ENCODE measurements at regions not wholly inside any gene's neighbourhood (a gene's known extent, or its start where the extent isn't known, plus 50 kb on each side); places are given as distances from the start of the nearest gene placed in this dataset.

DNA sequence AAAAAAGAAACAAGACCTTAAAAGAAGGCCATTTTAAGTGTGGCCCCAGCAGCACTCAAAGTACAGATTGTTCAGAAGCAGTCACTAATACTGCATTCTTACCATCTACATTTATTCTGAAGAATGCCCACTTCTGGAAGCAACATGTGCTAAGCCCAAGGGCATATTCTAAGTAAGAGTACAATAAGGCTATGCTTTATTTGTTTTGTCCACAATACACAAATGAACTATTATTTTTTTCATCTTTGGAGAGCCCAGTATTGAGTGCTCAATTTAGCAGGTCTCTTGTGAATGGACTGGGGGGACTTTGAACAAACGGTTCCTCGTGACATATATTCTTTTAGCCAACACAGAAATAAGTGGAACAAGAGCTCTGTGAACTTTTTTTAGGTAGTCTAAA is 191.4 kb upstream of the CHORDC1 start:
- intact Hi-C loops (cut with DNase I) = no loop called here
- DNase-seq = no peak
- Histone ChIP-seq H3K4me1 (no peaks in the 10 kb centered on the region), H3K36me3 (replicated peaks in 1 of 2; ENCODE audit: insufficient read depth in 1 of 2, low read depth in 2 of 2) (no peaks in the 10 kb centered on the region), H3K27ac (no peak overlapping the region), H3K4me3 (no peak overlapping the region), H3K27me3 (no peaks in the 10 kb centered on the region), H3K9me3 (no peaks in the 10 kb centered on the region)
- no peak for ATAC-seq
- 61 to 64% methylated on average over 2 of the region's 2 CpGs for WGBS, 2 donors
- TF ChIP-seq, protein P1, sequence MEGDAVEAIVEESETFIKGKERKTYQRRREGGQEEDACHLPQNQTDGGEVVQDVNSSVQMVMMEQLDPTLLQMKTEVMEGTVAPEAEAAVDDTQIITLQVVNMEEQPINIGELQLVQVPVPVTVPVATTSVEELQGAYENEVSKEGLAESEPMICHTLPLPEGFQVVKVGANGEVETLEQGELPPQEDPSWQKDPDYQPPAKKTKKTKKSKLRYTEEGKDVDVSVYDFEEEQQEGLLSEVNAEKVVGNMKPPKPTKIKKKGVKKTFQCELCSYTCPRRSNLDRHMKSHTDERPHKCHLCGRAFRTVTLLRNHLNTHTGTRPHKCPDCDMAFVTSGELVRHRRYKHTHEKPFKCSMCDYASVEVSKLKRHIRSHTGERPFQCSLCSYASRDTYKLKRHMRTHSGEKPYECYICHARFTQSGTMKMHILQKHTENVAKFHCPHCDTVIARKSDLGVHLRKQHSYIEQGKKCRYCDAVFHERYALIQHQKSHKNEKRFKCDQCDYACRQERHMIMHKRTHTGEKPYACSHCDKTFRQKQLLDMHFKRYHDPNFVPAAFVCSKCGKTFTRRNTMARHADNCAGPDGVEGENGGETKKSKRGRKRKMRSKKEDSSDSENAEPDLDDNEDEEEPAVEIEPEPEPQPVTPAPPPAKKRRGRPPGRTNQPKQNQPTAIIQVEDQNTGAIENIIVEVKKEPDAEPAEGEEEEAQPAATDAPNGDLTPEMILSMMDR (IDR thresholded peaks at IDR 0.05) = no peak
- TF ChIP-seq POLR2A (IDR thresholded peaks at IDR 0.05) = no peak

DNA sequence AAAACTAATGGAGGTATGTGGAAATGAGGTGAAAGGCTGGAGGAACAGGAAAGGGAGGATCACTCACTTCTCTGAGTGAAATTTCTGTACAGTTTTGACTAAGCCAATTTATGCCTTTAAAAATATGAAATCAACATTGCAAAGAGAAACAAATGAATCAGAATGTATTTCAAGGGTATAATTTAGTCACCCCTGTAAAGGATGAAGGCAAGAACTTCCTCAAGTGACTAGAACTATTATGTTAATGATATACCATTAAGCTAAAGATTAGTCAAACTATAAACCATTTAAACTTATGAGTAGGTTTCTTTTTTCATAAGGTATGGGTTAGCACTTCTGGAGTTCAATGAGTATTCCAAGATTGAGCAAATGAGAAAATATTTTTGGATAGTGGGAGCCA is 184.5 kb upstream of the CHORDC1 start:
- TF ChIP-seq, protein P1 (IDR thresholded peaks at IDR 0.05) = no peak
- no peak for TF ChIP-seq POLR2A (IDR thresholded peaks at IDR 0.05)
- no peaks in the 10 kb centered on the region for H3K9me3 ChIP-seq
- ATAC-seq (no peak), DNase-seq (no peak)
- H3K36me3 ChIP-seq (replicated peaks in 1 of 2; ENCODE audit: insufficient read depth in 1 of 2, low read depth in 2 of 2) = no peaks in the 10 kb centered on the region
- no peak overlapping the region for H3K4me3 ChIP-seq
- H3K27me3 ChIP-seq = no peaks in the 10 kb centered on the region
- H3K4me1 ChIP-seq = no peaks in the 10 kb centered on the region
- H3K27ac ChIP-seq = no peak overlapping the region
- intact Hi-C loops (cut with DNase I) = no loop called here

DNA sequence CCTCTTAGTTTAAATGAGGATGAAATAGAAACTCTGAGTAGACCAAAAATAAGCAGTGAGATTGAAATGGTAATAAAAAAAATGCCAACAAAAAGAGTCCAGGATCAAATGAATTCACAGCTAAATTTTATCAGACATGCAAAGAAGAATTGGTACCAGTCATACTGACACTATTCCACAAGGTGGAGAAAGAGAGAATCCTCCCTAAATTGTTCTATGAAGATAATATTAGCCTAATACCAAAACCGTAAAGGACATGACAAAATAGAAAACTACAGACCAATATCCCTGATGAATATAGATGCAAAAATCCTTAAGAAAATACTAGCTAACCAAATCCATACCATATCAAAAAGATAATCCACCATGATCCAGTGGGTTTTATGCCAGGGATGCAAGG is 169.8 kb upstream of the CHORDC1 start:
- Histone ChIP-seq H3K4me3 (no peak overlapping the region), H3K36me3 (replicated peaks in 1 of 2; ENCODE audit: insufficient read depth in 1 of 2, low read depth in 2 of 2) (no peaks in the 10 kb centered on the region), H3K27me3 (no peaks in the 10 kb centered on the region), H3K27ac (no peak overlapping the region), H3K9me3 (no peaks in the 10 kb centered on the region), H3K4me1 (no peaks in the 10 kb centered on the region)
- WGBS, 2 donors = 56 to 88% methylated on average over 1 of the region's 1 CpG
- DNase-seq = no peak
- TF ChIP-seq, protein P1 (IDR thresholded peaks at IDR 0.05) = no peak
- TF ChIP-seq POLR2A (IDR thresholded peaks at IDR 0.05) = no peak
- ATAC-seq = no peak
- intact Hi-C loops (cut with DNase I) = no loop called here

DNA sequence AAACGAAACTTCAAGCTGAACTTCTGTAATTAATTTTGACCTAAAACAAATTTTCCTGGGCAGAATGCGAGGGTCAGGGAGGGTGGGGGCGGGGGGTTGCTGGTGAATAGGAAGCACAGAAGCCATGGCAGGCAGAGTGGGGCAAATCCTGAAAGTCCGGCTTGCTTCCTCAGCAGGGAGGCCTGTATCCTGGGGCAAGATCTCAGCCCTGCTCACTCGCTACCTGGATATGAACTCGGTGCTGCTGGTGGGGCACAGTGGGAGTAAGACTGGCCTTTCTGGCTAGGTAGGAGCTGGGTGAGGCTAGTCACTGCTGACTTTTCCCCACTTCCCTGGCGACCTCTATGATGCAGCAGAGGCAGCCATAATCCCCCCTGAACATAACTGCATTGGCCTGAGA is 168.9 kb upstream of the CHORDC1 start:
- Histone ChIP-seq H3K27me3 (no peaks in the 10 kb centered on the region), H3K4me3 (no peak overlapping the region), H3K36me3 (replicated peaks in 1 of 2; ENCODE audit: insufficient read depth in 1 of 2, low read depth in 2 of 2) (no peaks in the 10 kb centered on the region), H3K4me1 (no peaks in the 10 kb centered on the region), H3K27ac (no peak overlapping the region), H3K9me3 (no peaks in the 10 kb centered on the region)
- TF ChIP-seq POLR2A (IDR thresholded peaks at IDR 0.05) = no peak
- TF ChIP-seq, protein P1 (IDR thresholded peaks at IDR 0.05) = no peak
- DNase-seq (no peak), ATAC-seq (no peak)
- WGBS, 2 donors = 38 to 55% methylated on average over 7 of the region's 7 CpGs
- intact Hi-C loops (cut with DNase I) = no loop called here

DNA sequence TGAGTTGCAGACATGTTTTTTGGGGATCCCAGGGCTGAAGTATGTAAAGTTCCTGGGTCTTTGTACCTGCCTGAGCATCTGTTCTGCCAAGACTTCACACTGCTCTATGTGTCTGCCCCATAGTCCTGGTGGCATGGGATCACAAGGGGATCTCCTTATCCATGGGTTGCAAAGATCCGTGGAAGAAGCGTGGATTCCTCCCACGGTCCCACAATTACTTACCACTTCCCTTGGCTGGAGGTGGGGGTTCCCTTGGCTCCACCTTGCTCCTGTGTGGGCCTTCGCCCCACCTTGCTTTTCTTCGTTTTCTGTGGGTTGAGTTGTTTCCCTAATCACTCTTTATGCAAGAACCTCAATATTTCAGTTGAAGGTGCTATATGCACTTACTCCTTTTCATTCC is 157.4 kb upstream of the CHORDC1 start:
- Histone ChIP-seq H3K9me3 (no peaks in the 10 kb centered on the region), H3K4me3 (no peak overlapping the region), H3K27ac (no peak overlapping the region), H3K36me3 (replicated peaks in 1 of 2; ENCODE audit: insufficient read depth in 1 of 2, low read depth in 2 of 2) (no peaks in the 10 kb centered on the region), H3K27me3 (no peaks in the 10 kb centered on the region), H3K4me1 (no peaks in the 10 kb centered on the region)
- TF ChIP-seq POLR2A (IDR thresholded peaks at IDR 0.05) = no peak
- TF ChIP-seq, protein P1 (IDR thresholded peaks at IDR 0.05) = no peak
- ATAC-seq (no peak), DNase-seq (no peak)
- intact Hi-C loops (cut with DNase I) = no loop called here
- WGBS, 2 donors = 67% methylated on average over 5 of the region's 5 CpGs

All from body of pancreas (tissue), 4 donors.